GM23248 (cell line): ENCODE measurements at regions not wholly inside any gene's neighbourhood (a gene's known extent, or its start where the extent isn't known, plus 50 kb on each side); places are given as distances from the start of the nearest gene placed in this dataset.

Source experiments
- EZH2 ChIP-seq: fragments of 200-600 bp; sonication (generic); IDR thresholded peaks from 2 replicates; pipeline ENCODE4 v1.6.1; 2018; ENCODE audit warnings: antibody characterized with exemption, mild to moderate bottlenecking; ENCODE audit not compliant: insufficient read depth, poor library complexity, severe bottlenecking
- EZH2phosphoT487 ChIP-seq: fragments of 200-600 bp; sonication (generic); IDR thresholded peaks from 2 replicates; pipeline ENCODE4 v1.6.1; 2018; ENCODE audit warnings: antibody characterized with exemption, moderate library complexity, mild to moderate bottlenecking, low read depth; ENCODE audit not compliant: insufficient read depth

- TF ChIP-seq EZH2 (no peak), EZH2phosphoT487 (no peak)
These were observed 119.4 kb upstream of the INHBA start for GRCh38 chr7:41822259-41822817.
